PFSK-1 (cell line): ENCODE measurements at regions not wholly inside any gene's neighbourhood (a gene's known extent, or its start where the extent isn't known, plus 50 kb on each side); places are given as distances from the start of the nearest gene placed in this dataset.

Source experiments
- REST ChIP-seq, 2 experiments: IDR thresholded peaks; 2 replicates each; pipeline versions ENCODE4 v1.6.1 to v1.8.0; 2011 to 2012; ENCODE audit warnings: low read depth in 2 of 2, low read length in 2 of 2, control low read depth in 1 of 2, inconsistent platforms in 1 of 2, mild to moderate bottlenecking in 1 of 2, moderate library complexity in 1 of 2; ENCODE audit not compliant: insufficient read depth in 1 of 2
- TAF1 ChIP-seq: IDR thresholded peaks from 2 replicates; pipeline ENCODE4 v1.6.1; 2012; ENCODE audit warnings: low read length, control low read depth, borderline replicate concordance; ENCODE audit not compliant: insufficient read depth

- TF ChIP-seq TAF1, result no peak
- TF ChIP-seq REST (IDR thresholded peaks at IDR 0.05; ENCODE audit: insufficient read depth in 1 of 2, low read depth in 2 of 2, low read length in 2 of 2), result no peak
Measured at GRCh38 chr1:56340977-56341376, 238.4 kb downstream of the PLPP3 start.
